NCI-H1417 treated with DMSO at 0.1 percent for 48 hours (cell line): ENCODE measurements at regions not wholly inside any gene's neighbourhood (a gene's known extent, or its start where the extent isn't known, plus 50 kb on each side); places are given as distances from the start of the nearest gene placed in this dataset.
"Not testable (repeated sequence)": the region's sequence is repeated elsewhere in the genome, so short reads cannot be mapped to it uniquely, and the experiment has no call there.

Experiments used
- DNase-seq: peaks from one replicate; lab custom pipeline; 2025; lab: John Stamatoyannopoulos, UW

DNA sequence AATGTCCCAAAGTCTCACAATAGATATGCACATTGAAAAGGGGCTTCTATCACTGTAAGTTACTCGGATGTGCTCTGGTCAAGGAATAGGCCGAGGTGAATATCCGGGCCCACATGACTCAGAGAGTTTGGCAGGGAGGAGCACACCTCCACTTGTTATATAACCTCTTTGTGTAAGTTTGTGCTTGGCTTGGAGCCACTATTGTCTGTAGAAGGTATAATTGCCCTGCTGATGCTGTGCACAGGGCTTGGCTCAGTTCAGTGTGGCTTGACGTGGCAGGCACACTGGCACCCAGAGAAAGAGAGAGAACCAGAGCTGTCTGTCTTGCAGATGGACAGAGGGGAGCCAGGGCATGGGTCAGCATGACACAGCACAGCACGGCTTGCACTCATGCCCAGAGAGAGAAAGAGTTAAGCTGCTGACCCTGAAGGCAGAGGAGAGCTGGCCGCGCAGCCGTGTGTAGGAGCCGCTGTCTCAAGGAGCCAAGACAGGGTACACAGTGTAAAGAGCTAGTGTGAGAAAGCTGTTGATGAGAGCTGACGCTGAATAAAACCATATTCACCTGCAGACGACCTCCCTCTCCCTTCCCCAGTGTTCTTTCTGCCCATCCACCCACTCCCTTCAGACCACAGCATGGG lies 482.5 kb downstream of the C6orf118 start:
- DNase-seq = no peak

DNA sequence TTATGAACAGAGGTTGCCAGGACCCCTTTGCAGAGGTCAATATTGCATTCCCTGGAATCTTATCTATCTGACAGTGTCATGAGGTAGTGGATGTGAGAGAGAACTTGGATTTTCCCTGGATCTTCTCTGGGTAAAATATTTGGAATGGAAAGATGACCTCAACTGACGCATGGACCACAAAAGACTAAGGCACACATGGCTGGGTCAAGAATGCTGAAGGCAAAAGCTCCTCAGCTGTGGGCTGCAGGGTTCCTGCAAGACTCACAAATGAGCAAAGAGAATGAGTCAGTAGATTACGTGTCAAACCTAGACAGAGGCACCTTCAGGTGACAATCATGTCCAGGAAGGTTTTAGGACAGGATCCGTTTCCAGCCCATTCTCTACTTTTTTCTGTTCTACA lies 484.0 kb downstream of the C6orf118 start:
- DNase-seq = no peak

DNA sequence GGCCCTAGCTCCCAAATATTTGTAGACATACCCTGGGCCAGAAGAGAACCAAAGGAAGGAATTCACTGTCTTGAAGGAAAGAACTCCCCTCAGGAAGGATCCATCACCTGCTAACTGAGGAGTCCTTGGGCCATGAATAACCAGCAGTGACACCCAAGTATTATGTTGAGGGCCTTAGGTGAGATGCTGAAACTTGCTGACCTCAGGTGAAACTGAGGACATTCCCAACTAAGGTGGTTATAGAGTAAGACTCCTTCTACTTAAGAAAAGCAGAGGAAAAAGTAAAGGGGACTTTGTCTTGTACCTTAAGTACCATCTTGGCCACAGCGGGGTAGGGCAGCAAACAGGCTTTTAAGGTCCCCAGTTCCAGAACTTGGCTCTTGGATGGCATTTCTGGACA lies 491.7 kb downstream of the C6orf118 start:
- no peak for DNase-seq

DNA sequence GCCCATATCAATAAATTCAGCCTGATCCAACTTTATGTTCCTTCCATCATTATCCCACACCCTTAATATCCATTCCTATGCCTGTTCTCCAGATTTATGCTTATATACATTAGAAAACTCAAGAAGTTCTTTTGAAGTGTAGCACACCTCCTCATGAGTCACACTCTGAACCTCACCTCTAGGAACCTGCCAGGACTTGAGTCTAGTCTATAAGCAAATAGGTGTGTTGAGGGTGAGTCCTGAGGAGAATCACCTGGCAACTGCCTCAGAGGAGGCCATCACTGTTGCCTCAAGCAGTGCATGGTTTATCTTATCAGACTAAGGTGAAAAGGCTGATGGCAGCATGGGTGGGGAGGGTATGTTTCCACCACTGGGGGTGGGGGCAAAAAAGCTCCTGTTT lies 496.7 kb downstream of the C6orf118 start:
- DNase-seq = no peak

DNA sequence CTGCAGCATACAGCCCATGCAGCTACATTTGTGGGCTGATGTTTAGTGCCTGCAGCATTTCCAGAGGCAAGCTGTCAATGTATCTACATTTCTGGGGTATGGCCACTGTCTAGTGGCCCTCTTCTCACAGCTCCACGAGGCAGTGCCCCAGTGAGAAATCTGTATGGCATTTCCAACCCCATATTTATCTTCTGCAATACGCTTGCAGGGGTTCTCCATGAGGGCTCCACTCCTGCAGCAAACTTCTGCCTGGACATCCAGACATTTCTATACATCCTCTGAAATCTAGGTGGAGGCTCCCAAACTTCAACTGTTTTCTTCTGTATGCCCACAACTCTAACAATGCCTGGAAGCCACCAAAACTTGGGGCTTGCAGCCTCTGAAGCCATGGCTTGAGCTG lies 502.3 kb downstream of the C6orf118 start:
- no peak for DNase-seq

DNA sequence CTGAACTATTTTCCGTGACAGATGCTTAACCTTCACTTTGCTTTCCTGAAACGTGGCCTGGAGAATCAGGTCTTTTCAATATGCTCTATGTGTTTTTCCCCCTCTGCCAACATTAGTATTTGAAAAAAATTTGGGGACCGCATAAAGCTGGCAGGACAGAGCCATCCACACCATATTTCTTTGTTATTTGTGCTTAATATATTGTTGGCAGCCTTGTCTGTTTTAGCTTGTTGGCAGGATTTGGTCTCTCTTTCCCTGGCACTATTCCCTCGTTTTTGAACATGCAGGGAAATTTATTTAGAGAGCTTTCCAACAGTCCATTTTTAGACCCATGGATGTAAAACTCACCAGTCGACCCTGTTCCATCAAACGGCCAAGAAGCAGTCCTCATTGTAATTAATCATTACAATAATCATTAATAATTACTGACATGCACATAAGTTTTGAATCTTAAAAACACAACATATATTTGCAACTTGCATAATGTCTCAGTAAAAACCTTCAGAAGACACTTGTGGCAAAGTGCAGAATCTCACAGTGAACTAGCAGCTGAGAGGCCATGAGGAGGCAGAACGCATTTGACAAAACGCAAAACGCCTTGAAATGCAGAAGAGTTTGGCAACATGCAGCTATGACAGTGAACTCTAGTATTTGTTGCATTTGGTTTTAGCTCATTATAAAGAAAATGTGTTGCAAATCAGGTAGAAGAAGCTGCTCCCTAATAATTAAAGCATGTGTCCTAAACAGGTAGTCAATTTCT lies 514.2 kb downstream of the C6orf118 start:
- DNase-seq = no peak

DNA sequence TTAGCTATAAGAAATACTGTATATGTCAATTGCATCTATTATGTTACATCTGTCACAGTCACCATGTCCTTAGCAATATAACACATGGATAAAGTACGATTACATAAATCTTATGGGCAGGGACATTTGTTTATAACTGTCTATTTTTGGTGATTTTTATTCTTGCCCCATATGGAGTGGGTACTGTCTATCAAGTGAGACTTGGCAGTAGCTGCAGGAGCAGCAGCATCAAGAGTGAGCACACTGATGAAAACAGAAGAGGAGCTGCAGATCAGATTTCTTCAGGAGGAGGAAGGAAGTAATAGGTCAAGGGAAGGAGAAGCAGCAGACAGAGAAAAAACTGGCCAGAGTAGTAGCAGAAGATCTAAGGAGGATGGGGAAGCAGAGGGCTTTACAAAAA lies 516.7 kb downstream of the C6orf118 start:
- no peak for DNase-seq

DNA sequence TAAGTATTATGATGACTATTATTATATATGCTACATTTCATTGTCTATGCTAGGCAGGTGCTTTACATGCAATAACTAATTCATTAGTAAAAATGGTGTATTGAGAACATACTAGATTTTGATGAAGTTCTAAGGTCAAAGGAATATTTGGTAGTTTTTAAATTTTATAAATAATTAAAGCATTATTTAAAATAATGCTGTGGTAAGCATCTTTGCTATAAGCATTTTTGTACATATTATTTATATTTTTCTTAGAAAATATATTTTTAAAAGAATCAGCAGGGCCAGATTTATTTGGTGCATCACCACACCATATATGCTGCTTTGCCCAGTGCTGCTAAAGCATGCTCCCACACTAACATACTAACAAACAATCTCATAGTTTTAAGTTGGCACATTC lies 517.9 kb downstream of the C6orf118 start:
- no peak for DNase-seq

DNA sequence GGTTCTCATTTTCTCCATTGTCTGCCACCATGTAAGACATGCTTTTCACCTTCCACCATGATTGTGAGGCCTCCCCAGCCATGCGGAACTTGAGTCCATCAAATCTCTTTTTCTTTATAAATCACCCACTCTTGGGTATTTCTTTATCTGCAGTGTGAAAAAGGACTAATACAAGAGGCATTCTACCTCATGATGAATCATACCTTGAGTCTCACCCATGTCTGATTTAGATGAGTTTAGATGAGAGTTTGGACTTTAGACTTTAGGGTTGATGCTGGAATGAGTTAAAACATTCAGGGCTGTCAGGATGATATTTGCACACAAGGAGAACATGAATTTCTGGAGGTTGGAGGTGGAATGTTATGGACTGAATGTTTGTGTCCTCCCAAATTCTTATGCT lies 545.6 kb downstream of the C6orf118 start:
- DNase-seq = no peak

DNA sequence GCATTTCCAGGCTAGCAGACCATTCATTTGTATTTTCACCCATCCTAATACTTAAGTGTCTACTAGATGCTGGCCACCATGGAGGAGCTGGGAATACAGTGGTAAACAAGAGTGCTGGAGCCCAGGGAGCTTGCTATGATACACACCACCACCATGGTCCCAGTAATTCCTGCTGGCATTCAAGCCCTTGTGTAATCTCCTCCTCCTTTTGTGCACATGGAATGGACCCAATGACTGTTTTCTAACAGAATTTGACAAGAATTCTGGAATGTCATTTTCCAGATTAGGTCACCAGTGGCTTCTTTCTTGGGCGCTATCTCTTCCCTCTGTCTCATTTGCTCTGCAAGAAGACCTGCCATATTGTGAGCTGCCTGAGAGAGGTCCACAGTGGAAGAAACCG lies 552.0 kb downstream of the C6orf118 start:
- no peak for DNase-seq

DNA sequence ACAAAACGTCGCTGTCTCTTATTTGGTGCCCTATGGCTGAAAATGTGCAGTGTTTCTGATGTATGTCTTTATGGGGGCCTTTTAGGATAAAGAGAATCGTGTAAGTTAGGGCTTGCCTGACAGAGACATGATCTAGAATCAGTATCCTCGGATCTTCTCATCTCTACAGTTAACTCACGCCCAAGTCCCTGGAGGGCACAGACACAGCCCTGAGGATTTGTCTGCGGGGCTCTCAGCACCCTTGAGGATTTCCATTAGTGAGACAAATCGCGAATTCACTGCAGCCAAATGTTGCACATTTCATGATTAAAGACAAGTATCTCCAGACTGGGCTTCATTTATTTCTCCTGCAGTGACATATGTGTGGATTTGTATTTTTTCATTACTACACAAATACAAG lies 552.7 kb downstream of the C6orf118 start:
- no peak for DNase-seq

DNA sequence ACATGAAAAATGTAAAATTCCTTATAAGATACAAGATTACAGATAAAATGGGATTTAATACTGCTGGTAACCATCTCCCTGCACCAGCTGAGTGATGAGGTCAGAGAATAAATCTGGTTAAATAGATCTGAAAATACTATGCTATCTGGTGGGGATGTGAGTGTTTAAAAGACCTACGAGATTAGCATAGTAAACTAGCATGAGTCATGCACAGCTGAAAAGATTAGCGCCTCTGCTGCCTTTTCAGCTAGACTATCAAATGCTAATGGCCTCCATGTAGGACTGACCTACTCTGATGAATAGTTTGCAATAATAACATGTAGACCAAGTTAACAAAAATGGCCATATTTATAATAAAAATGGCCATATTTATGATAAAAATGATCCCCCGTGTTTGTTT lies 553.3 kb downstream of the C6orf118 start:
- DNase-seq = no peak

DNA sequence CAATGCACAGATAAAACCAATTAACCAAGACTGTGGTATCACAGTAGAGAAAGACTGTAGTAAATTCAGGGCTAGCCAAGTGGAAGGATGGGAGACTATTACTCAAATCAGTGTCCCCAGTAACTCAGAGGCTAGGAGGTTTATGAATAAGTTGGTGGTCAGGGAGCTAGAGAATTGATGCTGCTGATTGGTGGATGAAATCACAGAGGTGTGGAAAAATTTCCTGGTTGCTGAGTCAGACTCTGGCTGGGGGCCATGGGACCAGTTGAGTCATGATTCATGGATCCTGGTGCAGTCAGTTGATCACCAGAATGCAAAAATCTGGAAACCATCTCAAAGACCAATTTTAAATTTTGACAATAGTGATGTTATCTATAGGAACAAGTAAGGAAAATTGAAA lies 555.9 kb downstream of the C6orf118 start:
- DNase-seq = no peak

DNA sequence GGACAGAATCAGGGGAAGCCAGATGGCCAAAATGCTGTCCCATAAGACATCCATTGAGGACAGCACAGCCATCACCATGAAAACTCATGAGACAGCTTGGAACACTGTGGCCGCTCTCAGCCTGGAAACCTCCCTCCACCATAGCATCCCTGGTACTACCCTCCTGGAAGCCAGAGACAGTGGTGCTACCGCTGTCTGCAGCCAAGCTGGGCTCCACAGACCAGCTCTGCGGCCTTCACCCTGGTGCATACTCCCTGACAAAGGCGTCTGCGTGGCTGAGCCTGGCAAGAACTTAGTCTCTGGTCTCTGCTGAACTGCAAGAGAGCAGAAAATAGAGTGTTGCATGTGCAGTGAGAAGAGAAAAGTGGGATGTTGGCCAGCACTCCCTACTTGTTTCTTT lies 558.0 kb downstream of the C6orf118 start:
- DNase-seq = no peak

DNA sequence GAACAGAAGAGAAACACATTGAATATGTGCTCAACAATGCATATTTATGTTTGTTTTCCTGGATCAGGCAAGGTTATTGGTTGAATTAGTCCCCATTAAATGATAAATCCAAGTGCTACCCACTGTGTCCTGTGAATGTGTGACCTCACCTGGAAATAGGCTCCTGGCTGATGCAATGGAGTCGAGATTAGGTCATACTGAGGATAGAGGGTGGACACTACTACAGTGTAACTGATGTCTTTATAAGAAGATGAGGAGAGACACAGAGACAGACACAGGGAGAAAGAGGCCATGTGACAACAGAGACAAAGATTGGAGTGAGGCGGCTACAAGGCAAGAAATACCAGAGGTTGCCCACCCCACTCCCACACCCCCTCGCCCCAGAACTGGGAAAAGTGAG lies 559.3 kb downstream of the C6orf118 start:
- DNase-seq = no peak

DNA sequence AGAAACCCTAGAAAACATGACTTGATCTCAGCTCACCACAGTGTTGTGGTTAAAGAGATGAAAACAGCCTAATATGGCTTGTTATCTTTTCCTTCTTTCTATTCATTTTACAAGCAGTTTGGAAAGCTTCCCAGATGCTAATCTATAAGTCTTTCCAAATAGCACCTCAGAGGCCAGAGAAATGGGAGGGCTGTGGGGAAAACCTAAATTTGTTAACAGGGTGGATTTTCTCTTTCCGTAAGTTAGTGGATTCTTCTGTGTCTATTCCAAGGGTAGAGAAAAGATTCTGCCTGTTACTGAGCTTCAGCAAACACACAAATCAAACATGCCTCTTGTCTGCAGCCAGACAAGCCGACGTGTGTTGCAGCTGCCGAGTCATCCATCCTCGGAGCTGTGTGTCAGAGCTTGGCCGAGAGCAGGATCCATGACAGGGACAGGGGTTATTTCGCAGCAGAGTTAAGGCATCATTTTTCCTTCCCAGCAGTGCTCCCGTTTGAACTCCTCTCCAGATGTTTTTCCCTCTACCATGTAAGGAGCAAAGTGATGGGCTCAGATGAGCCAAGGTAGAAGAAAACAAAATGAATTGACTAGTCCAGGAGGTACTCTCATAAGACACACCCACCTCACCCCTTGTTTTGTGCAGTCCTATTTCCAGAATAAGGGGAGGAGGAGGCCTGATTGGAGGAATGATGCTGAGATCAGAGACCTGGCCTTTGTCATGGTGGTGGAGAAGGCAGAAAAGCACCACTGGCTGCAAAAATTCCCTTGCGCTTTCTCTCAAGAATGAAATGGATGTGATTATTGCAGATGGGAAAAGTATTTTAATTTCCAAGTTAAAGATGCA lies 560.0 kb downstream of the C6orf118 start:
- DNase-seq = no peak

DNA sequence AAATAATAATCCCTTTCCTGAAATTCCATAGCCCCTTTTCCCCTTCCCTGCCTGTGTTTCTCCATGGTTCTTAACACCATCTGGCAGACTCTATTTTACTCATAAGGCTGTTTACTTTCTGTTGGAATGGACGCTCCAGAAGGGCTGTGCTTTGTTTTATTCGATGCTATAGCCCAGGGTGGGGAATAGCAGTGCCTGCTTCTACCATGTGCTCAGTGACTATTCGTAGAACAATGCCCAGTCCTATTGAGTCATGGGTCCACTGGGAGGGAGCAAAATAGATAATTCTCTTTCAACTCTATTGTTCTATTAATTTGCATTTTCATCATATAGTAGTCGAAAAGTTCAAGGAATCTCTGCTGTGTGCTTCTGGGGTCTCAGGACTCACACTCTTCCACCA lies 565.1 kb downstream of the C6orf118 start:
- DNase-seq = no peak

DNA sequence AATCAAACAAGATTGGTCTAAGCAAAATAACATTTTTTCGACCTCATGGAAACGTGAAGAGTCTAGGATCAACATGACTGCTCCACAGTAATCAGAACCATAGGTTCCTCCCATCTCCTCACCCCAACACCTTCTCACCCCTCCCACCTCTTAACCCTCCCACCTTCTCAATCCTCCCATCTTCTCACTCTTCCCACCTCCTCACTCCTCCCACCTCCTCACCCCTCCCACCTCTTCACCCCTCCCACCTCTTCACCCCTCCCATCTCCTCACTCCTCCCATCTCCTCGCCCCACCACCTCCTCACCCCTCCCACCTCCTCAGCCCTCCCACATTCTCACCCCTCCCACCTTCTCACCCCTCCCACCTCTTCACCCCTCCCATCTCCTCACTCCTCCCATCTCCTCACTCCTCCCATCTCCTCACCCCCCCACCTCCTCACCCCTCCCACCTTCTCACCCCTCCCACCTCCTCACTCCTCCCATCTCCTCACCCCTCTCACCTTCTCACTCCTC lies 567.4 kb downstream of the C6orf118 start:
- no peak for DNase-seq

DNA sequence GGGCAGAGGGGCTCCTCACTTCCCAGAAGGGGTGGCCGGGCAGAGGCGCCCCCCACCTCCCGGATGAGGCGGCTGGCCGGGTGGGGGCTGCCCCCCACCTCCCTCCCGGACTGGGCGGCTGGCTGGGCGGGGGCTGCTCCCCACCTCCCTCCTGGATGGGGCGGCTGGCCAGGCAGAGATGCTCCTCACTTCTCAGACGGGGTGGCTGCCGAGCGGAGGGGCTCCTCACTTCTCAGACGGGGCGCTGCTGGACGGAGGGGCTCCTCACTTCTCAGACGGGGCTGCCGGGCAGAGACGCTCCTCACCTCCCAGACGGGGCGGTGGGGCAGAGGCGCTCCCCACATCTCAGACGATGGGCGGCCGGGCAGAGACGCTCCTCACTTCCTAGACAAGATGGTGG lies 573.3 kb downstream of the C6orf118 start:
- DNase-seq = not testable (repeated sequence)

DNA sequence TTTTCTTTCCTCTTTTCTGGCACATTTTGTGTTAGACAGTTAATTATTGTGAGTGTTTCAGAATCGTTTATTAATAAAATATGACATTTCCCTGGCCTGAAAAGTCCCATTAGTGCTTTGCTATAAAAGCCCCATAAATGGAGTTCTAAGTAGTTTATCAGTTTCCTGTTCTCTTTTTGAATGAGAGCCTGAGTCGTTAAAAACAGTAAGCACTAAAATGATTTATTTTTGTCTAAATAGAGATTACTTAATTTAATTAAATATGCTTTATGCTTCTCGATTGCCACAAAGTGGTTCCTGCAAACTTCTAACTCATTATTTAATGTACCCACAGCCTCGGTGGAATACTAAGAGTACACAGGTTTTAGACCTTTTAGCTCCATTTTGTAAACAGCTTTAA lies 577.9 kb downstream of the C6orf118 start:
- DNase-seq = no peak

DNA sequence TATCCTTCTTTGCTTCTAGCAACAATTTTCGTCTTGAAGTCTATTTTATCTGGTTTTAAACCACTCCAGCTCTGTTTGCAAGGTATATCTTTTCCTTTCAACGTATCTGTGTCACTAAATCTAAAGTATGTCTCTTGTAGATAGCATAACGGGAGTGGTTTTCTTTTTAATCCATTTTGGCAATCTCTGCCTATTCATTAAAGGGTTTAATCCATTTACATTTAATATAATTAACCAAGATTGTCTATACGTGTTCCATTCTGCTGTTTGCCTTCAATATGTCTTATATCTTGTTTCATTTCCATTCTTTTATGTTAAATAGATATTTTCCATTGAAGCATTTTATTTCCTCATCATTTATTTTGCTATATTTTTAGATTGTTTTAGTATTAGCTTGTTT lies 587.9 kb downstream of the C6orf118 start:
- no peak for DNase-seq

DNA sequence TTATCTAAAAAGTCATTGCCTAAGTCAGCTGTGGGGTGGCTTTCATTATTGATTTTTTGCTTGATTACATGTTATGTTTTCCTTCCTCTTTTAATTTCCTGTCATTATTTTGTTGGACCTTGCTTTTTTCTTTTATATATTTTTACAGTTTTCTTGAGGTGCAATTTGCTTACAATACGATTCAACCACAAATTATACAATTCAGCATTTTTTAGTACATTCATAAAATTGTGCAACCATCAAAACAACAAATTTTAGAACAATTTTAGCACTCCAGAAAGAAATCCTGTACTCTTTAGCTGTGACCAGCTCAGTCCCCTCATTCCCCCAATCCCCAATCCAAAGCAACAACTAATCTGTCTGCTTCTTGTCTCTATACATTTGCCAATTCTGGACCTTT lies 608.9 kb downstream of the C6orf118 start:
- no peak for DNase-seq

DNA sequence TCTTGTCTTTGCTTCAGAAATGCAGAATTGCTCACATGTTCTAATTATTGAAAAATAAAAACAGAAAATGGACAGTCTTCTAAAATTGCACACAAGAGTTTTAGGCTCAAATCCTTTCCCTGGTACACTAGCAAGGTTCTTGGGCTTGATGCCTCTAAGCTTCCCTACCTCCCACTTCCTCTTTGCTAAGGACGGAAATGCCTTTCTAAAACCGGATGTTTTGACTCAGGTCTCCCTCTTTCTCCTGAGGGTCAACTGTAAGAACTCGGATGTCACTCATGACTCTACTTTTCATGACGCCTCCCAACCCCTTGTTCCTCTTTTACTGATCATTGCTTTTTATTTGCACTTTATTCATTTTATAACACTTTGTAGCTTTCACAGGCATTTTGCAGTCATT lies 613.5 kb downstream of the C6orf118 start:
- DNase-seq = no peak
